GM12891 (cell line): ENCODE measurements at regions not wholly inside any gene's neighbourhood (a gene's known extent, or its start where the extent isn't known, plus 50 kb on each side); places are given as distances from the start of the nearest gene placed in this dataset.

Source experiments
- PAX5 ChIP-seq: IDR thresholded peaks from 2 replicates; pipeline ENCODE4 v1.6.1; 2011; ENCODE audit warnings: low read length, moderate library complexity, mild to moderate bottlenecking; ENCODE audit not compliant: insufficient read depth, severe bottlenecking
- POLR2A ChIP-seq: IDR thresholded peaks from 2 replicates; pipeline ENCODE4 v1.6.1; 2011; ENCODE audit warnings: low read depth, low read length, control low read depth
- POLR2AphosphoS5 ChIP-seq: IDR thresholded peaks from 2 replicates; pipeline ENCODE4 v1.6.1; 2011; ENCODE audit warnings: low read depth, low read length, control low read depth
- POU2F2 ChIP-seq: IDR thresholded peaks from 2 replicates; pipeline ENCODE4 v1.6.1; 2011; ENCODE audit warnings: low read depth, mild to moderate bottlenecking, control low read depth, low read length, moderate library complexity
- SPI1 ChIP-seq: IDR thresholded peaks from 2 replicates; pipeline ENCODE4 v1.6.1; 2011; ENCODE audit warnings: low read depth, low read length, control low read depth
- TAF1 ChIP-seq: IDR thresholded peaks from 2 replicates; pipeline ENCODE4 v1.6.1; 2011; ENCODE audit warnings: low read depth, low read length, control low read depth

GRCh38 chr6:114559419-114559818 lies 216.6 kb upstream of the HS3ST5 start:
- TF ChIP-seq PAX5 (no peak), TAF1 (no peak), POLR2A (no peak), SPI1 (no peak), POLR2AphosphoS5 (no peak), POU2F2 (no peak)
